Prostate gland (tissue), 2 donors: ENCODE measurements at regions not wholly inside any gene's neighbourhood (a gene's known extent, or its start where the extent isn't known, plus 50 kb on each side); places are given as distances from the start of the nearest gene placed in this dataset.

Experiments used
- DNase-seq: peaks from one replicate; pipeline ENCODE4 v3.0.0-alpha.2; 2019; ENCODE audit warnings: low spot score
- H3K27ac ChIP-seq, 2 donors: fragments of 200-600 bp; sonication (generic); 2 replicates each; pipeline ENCODE4 v1.5.1; 2017 to 2019
- H3K27me3 ChIP-seq: fragments of 200-600 bp; sonication (generic); replicated peaks from 2 replicates; pipeline ENCODE4 v1.5.1; 2019; ENCODE audit not compliant: insufficient read depth
- H3K36me3 ChIP-seq, 2 donors: fragments of 200-600 bp; sonication (generic); 1 replicate in 1 of 2; 2 replicates in 1 of 2; pipeline versions ENCODE4 v1.5.1 to v1.8.1; 2017 to 2019
- H3K4me1 ChIP-seq: fragments of 200-600 bp; sonication (generic); replicated peaks from 2 replicates; pipeline ENCODE4 v1.5.1; 2019
- H3K4me3 ChIP-seq, 2 donors: fragments of 200-600 bp; sonication (generic); 2 replicates each; pipeline ENCODE4 v1.5.1; 2017 to 2019
- H3K9me3 ChIP-seq: fragments of 200-600 bp; sonication (generic); 2 replicates; pipeline ENCODE4 v1.5.1; 2017
- CTCF ChIP-seq, 4 experiments: fragments of 200-600 bp in 2 of 4; fragments of 450-650 bp in 2 of 4; sonication (generic) in 2 of 4; IDR thresholded peaks; 1 replicate in 3 of 4; 2 replicates in 1 of 4; pipeline ENCODE4 v1.5.1; 2016 to 2019; ENCODE audit warnings: antibody characterized with exemption in 4 of 4, mild to moderate bottlenecking in 2 of 4, moderate library complexity in 2 of 4
- POLR2A ChIP-seq: fragments of 450-650 bp; IDR thresholded peaks from one replicate; pipeline ENCODE4 v1.6.1; 2016; ENCODE audit warnings: antibody characterized with exemption, mild to moderate bottlenecking
- POLR2AphosphoS5 ChIP-seq: sonication (generic); formaldehyde crosslinking; IDR thresholded peaks from one replicate; pipeline ENCODE4 v1.6.1; 2017; ENCODE audit warnings: antibody characterized with exemption
- WGBS: methylation state at CpG from one replicate; pipeline ENCODE4 v1.1.5; 2018; 5-methylcytosine and 5-hydroxymethylcytosine counted together
- intact Hi-C: fragments of 100-400 bp; cut with DNase I; formaldehyde crosslinking; loops from one replicate; pipeline ENCODE4 v1.14.2; 2022

- H3K9me3 ChIP-seq, result no peaks in the 10 kb centered on the region
- 78% methylated on average over 6 of the region's 6 CpGs for WGBS
- no peak for DNase-seq
- no peak for TF ChIP-seq CTCF (IDR thresholded peaks at IDR 0.05)
- no peak for TF ChIP-seq POLR2AphosphoS5
- no peak for TF ChIP-seq POLR2A
- intact Hi-C loops, result no loop called here
- H3K27me3 ChIP-seq, result no peaks in the 10 kb centered on the region
- no peak overlapping the region for H3K4me3 ChIP-seq
- no peaks in the 10 kb centered on the region for H3K36me3 ChIP-seq
- no peak overlapping the region for H3K27ac ChIP-seq
- no peaks in the 10 kb centered on the region for H3K4me1 ChIP-seq
Observed at GRCh38 chr7:145850636-145851035, 266.0 kb upstream of the CNTNAP2 start.

GRCh38 chr7:145848691-145849090, 267.9 kb upstream of the CNTNAP2 start:
- H3K4me3 ChIP-seq, result no peak overlapping the region
- no peaks in the 10 kb centered on the region for H3K4me1 ChIP-seq
- 53% methylated on average over 1 of the region's 1 CpG for WGBS
- H3K27ac ChIP-seq, result no peak overlapping the region
- TF ChIP-seq POLR2A (no peak), POLR2AphosphoS5 (no peak), CTCF (IDR thresholded peaks at IDR 0.05) (no peak)
- H3K9me3 ChIP-seq, result no peaks in the 10 kb centered on the region
- intact Hi-C loops, result no loop called here
- H3K36me3 ChIP-seq, result no peaks in the 10 kb centered on the region
- H3K27me3 ChIP-seq, result no peaks in the 10 kb centered on the region
- no peak for DNase-seq

- H3K4me3 ChIP-seq, result no peak overlapping the region
- intact Hi-C loops, result no loop called here
- TF ChIP-seq POLR2AphosphoS5 (no peak), CTCF (IDR thresholded peaks at IDR 0.05) (no peak), POLR2A (no peak)
- no peak overlapping the region for H3K27ac ChIP-seq
- no peaks in the 10 kb centered on the region for H3K9me3 ChIP-seq
- DNase-seq, result no peak
- H3K27me3 ChIP-seq, result no peaks in the 10 kb centered on the region
- WGBS, result 63% methylated on average over 6 of the region's 6 CpGs
- no peaks in the 10 kb centered on the region for H3K36me3 ChIP-seq
- no peaks in the 10 kb centered on the region for H3K4me1 ChIP-seq
Observed at GRCh38 chr7:145845345-145845744, 271.3 kb upstream of the CNTNAP2 start.

GRCh38 chr7:145839814-145840213, 276.8 kb upstream of the CNTNAP2 start:
- Histone ChIP-seq H3K27ac (no peak overlapping the region), H3K36me3 (no peaks in the 10 kb centered on the region), H3K4me1 (no peaks in the 10 kb centered on the region), H3K9me3 (no peaks in the 10 kb centered on the region), H3K4me3 (no peak overlapping the region), H3K27me3 (no peaks in the 10 kb centered on the region)
- intact Hi-C loops, result no loop called here
- no peak for DNase-seq
- 94% methylated on average over 1 of the region's 1 CpG for WGBS
- TF ChIP-seq CTCF (IDR thresholded peaks at IDR 0.05) (no peak), POLR2AphosphoS5 (no peak), POLR2A (no peak)

- intact Hi-C loops, result no loop called here
- no peaks in the 10 kb centered on the region for H3K9me3 ChIP-seq
- DNase-seq, result no peak
- H3K27ac ChIP-seq, result no peak overlapping the region
- no peaks in the 10 kb centered on the region for H3K27me3 ChIP-seq
- H3K4me3 ChIP-seq, result no peak overlapping the region
- H3K36me3 ChIP-seq, result no peaks in the 10 kb centered on the region
- WGBS, result 88% methylated on average over 4 of the region's 4 CpGs
- TF ChIP-seq CTCF (IDR thresholded peaks at IDR 0.05) (no peak), POLR2AphosphoS5 (no peak), POLR2A (no peak)
- H3K4me1 ChIP-seq, result no peaks in the 10 kb centered on the region
Observed at GRCh38 chr7:145831616-145832206, 284.9 kb upstream of the CNTNAP2 start.
